Sigmoid colon (tissue), 4 donors: ENCODE measurements at regions not wholly inside any gene's neighbourhood (a gene's known extent, or its start where the extent isn't known, plus 50 kb on each side); places are given as distances from the start of the nearest gene placed in this dataset.

Source experiments
- CTCF ChIP-seq, 4 experiments: fragments of 450-650 bp in 3 of 4; fragments of 200-600 bp in 1 of 4; IDR thresholded peaks; one replicate each; pipeline ENCODE4 v1.5.1; 2016 to 2019; ENCODE audit warnings: antibody characterized with exemption in 4 of 4, mild to moderate bottlenecking in 3 of 4, moderate library complexity in 2 of 4
- POLR2AphosphoS5 ChIP-seq, 4 donors: sonication (generic); formaldehyde crosslinking; IDR thresholded peaks; one replicate each; pipeline ENCODE4 v1.6.1; 2017; ENCODE audit warnings: antibody characterized with exemption in 4 of 4

DNA sequence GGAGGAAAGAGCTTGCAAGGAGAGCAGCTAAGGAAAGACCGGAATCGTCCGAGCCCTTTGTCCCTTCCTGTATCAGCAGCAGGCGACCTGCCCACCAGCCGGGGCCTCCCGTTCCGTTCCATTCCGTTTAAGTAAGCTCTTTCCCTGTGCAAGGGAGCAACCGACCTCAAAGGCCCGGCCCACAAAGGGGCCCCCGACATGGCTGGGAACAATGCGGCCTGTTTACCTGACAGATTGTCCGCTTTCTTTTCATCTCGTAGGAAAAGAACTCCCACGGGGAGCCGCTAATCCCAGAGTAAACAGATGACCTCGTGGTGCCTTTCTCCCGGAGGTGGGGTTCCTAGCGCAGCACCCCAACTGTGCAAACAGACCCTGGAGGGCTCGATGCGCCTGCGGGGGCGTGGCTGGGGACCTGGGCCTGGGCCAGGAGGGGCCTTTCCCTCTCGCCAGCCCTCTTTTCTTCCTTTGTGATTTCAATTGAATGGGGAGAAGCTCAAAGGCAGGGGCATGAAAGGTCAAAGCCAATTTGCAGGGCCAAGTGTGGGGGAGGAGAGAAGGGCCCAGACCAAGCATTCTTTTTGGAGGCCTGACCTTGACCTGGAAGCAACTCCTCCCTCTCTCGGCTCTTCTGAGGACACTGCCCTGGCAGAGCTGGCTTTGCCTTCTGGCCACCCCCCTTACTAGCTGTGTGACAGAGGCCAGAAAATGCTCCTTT lies 120.2 kb downstream of the INHBB start:
- TF ChIP-seq CTCF (IDR thresholded peaks at IDR 0.05) (no peak), POLR2AphosphoS5 (IDR thresholded peaks at IDR 0.05) (no peak)
